ENCODE measurements at regions not wholly inside any gene's neighbourhood (a gene's known extent, or its start where the extent isn't known, plus 50 kb on each side); places are given as distances from the start of the nearest gene placed in this dataset.

- TF ChIP-seq HNF4G (IDR thresholded peaks at IDR 0.05; ENCODE audit: borderline replicate concordance, low read depth, low read length) (peak; percentile 72), HNF4G (CRISPR knock-in tag; IDR thresholded peaks at IDR 0.05; ENCODE audit: borderline replicate concordance, low read depth) (no peak), SOX6 (IDR thresholded peaks at IDR 0.05) (no peak), SOX6 (CRISPR knock-in tag; IDR thresholded peaks at IDR 0.05) (peak; percentile 37), PHF8 (CRISPR knock-in tag; IDR thresholded peaks at IDR 0.05) (peak; percentile 35; the same call in 1 of the 2 replicates), EZH2 (conservative IDR thresholded peaks at IDR 0.05; ENCODE audit: low read depth, low read length) (no peak), SP140L (CRISPR knock-in tag; IDR thresholded peaks at IDR 0.05; ENCODE audit: borderline replicate concordance) (no peak), HOXA3 (CRISPR knock-in tag; IDR thresholded peaks at IDR 0.05) (0 out of 2 replicates have a peak, but pooled peaks have one; percentile 15), KAT8 (CRISPR knock-in tag; IDR thresholded peaks at IDR 0.05) (0 out of 2 replicates have a peak, but pooled peaks have one; percentile 8), RARA (CRISPR knock-in tag; IDR thresholded peaks at IDR 0.05) (peak; percentile 55)
- TF ChIP-seq, protein P1, sequence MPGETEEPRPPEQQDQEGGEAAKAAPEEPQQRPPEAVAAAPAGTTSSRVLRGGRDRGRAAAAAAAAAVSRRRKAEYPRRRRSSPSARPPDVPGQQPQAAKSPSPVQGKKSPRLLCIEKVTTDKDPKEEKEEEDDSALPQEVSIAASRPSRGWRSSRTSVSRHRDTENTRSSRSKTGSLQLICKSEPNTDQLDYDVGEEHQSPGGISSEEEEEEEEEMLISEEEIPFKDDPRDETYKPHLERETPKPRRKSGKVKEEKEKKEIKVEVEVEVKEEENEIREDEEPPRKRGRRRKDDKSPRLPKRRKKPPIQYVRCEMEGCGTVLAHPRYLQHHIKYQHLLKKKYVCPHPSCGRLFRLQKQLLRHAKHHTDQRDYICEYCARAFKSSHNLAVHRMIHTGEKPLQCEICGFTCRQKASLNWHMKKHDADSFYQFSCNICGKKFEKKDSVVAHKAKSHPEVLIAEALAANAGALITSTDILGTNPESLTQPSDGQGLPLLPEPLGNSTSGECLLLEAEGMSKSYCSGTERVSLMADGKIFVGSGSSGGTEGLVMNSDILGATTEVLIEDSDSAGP (CRISPR knock-in tag; IDR thresholded peaks at IDR 0.05; ENCODE audit: borderline replicate concordance): peak; percentile 45; the same call in 1 of the 2 replicates
Observed at GRCh38 chrX:40173143-40174000, 75.6 kb upstream of the BCOR start (continued).

Data from HepG2 (cell line).